ENCODE measurements at regions not wholly inside any gene's neighbourhood (a gene's known extent, or its start where the extent isn't known, plus 50 kb on each side); places are given as distances from the start of the nearest gene placed in this dataset.

DNA sequence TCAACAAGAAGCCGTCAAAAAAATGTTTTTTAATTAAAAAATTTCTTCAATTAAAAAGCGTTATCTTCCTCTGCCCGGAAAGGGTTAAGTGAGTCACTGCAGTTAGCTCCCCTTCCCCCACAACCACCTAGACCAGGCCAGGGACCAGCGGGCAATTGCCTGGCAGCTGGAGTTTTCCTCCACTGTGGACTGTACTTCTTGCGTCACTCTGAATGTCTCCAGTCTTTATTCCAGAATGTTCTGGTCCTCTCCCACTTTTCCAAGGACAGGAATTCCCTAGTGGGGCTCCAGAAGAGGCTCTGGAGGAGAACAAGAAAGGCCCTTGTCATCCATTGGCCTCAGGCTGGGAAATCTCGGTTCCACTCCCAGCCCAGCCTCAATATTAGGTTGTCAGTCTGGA lies 114.0 kb downstream of the C9orf50 start:
- peaks cover 1% of the 10 kb centered on the region for H3K9me3 Mint-ChIP-seq
- H3K4me3 Mint-ChIP-seq, result no peak overlapping the region
- H3K27me3 Mint-ChIP-seq, result peaks cover 11% of the 10 kb centered on the region
- no peak overlapping the region for H3K27ac Mint-ChIP-seq
- DNase-seq (ENCODE audit: low spot score in 2 of 2) (no peak), ATAC-seq (ENCODE audit: low read depth) (no peak)
- H3K4me1 Mint-ChIP-seq, result no peaks in the 10 kb centered on the region
- H3K36me3 Mint-ChIP-seq, result no peaks in the 10 kb centered on the region

DNA sequence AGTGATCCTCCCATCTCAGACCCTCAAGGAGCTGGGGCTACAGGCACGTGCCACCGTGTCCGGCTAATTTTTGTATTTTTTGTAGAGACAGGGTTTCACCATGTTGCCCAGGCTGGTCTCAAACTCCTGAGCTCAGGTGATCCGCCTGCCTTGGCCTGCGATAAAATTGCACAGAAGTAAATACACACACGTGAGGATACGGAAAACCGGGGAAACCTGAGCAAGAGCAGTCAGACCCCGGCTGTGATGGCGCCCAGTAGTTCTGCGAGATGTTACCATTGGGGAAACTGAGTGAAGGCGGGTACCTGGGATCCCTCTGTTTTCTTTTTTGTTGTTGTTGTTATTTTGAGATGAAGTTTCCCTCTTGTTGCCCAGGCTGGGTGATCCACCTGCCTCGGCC lies 114.9 kb downstream of the C9orf50 start:
- H3K4me3 Mint-ChIP-seq, result no peak overlapping the region
- peaks cover 1% of the 10 kb centered on the region for H3K9me3 Mint-ChIP-seq
- ATAC-seq (ENCODE audit: low read depth) (no peak), DNase-seq (ENCODE audit: low spot score in 2 of 2) (no peak)
- H3K27me3 Mint-ChIP-seq, result peaks cover 11% of the 10 kb centered on the region
- H3K36me3 Mint-ChIP-seq, result no peaks in the 10 kb centered on the region
- H3K4me1 Mint-ChIP-seq, result no peaks in the 10 kb centered on the region
- H3K27ac Mint-ChIP-seq, result no peak overlapping the region

GRCh38 chr9:129505270-129505902 lies 115.5 kb downstream of the C9orf50 start:
- Mint-ChIP-seq H3K27ac (no peak overlapping the region), H3K27me3 (peaks cover 9% of the 10 kb centered on the region), H3K4me3 (no peak overlapping the region), H3K9me3 (peaks cover 1% of the 10 kb centered on the region), H3K4me1 (no peaks in the 10 kb centered on the region), H3K36me3 (no peaks in the 10 kb centered on the region)
- DNase-seq (ENCODE audit: low spot score in 2 of 2), result no peak
- ATAC-seq (ENCODE audit: low read depth), result no peak

- H3K9me3 Mint-ChIP-seq, result peaks cover 1% of the 10 kb centered on the region
- no peak overlapping the region for H3K4me3 Mint-ChIP-seq
- DNase-seq (ENCODE audit: low spot score in 2 of 2) (no peak), ATAC-seq (ENCODE audit: low read depth) (no peak)
- H3K36me3 Mint-ChIP-seq, result no peaks in the 10 kb centered on the region
- no peaks in the 10 kb centered on the region for H3K4me1 Mint-ChIP-seq
- H3K27me3 Mint-ChIP-seq, result peaks cover 9% of the 10 kb centered on the region
- H3K27ac Mint-ChIP-seq, result no peak overlapping the region
These were observed 116.5 kb downstream of the C9orf50 start for GRCh38 chr9:129504404-129504803.

DNA sequence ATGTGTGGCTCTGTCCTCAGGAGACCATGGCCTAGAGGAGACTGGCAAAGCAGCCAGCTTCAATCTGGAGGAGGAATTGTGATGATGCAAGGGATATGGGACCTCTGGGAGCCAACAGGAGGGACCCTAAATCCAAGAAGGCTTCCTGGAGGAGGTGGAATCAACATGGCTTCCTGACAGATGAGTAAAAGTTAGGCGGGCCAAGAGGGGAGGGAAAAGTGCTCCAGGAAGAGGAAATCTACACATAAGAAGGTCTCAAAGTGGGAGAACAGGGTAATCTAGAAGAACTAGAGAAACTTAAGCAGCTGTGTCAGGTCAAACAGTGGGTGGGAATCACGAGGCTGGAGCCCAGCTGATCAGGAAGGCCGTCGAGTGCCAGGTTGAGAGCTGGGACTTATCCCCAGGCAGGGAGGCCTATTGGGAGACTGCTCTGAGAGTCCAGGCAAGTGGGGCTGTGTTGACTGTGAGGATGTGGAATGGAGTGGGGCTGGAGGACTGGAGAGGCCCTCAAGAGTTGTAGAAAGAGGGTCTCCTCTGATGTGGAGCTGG lies 119.1 kb downstream of the C9orf50 start:
- ATAC-seq (ENCODE audit: low read depth) (no peak), DNase-seq (ENCODE audit: low spot score in 2 of 2) (no peak)
- peaks cover 2% of the 10 kb centered on the region for H3K4me1 Mint-ChIP-seq
- no peaks in the 10 kb centered on the region for H3K9me3 Mint-ChIP-seq
- H3K4me3 Mint-ChIP-seq, result no peak overlapping the region
- H3K36me3 Mint-ChIP-seq, result no peaks in the 10 kb centered on the region
- peaks cover 6% of the 10 kb centered on the region for H3K27me3 Mint-ChIP-seq
- H3K27ac Mint-ChIP-seq, result no peak overlapping the region

DNA sequence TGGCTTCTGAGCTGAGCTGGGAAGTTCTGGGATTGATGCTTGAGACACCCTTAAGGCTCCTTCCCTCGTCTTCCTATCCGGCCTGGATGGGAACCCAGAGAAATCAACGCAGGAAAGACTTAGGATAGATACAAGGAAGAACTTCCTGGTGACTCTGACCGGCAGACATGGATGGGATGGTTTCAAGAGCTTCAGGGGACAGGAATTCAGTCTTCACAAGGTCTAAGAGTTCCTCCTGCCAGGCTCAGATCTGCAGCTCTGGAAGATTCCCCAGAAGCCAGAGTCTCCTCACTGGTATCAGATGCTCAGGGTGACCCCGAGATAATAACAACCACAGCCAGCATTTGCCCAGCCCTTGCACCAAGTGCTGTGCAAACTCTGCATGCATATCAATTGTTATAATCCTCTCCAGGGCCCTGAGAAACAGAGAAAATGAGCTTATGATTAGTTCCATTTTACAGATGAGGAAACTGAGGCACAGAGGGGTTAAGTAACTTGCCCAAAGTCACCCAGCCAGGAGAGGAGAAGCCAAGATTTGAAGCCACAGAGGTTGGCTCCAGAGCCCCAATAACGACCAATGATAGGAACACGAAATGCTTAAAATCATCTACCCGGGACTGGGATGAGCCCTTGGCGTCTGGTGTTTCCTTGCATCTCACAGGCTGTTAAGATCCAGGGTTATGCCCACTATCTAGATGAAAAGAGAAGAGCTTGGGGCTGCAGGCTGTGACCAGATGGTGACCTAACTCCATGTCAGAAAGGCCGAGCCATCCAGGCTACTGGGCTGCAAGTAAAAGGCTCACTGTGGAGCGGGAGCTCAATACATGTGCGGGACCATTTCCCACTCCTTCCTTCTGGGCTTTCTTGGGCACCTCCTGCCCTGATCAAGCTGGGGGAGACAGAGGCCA lies 119.8 kb downstream of the C9orf50 start:
- H3K27ac Mint-ChIP-seq, result no peak overlapping the region

DNA sequence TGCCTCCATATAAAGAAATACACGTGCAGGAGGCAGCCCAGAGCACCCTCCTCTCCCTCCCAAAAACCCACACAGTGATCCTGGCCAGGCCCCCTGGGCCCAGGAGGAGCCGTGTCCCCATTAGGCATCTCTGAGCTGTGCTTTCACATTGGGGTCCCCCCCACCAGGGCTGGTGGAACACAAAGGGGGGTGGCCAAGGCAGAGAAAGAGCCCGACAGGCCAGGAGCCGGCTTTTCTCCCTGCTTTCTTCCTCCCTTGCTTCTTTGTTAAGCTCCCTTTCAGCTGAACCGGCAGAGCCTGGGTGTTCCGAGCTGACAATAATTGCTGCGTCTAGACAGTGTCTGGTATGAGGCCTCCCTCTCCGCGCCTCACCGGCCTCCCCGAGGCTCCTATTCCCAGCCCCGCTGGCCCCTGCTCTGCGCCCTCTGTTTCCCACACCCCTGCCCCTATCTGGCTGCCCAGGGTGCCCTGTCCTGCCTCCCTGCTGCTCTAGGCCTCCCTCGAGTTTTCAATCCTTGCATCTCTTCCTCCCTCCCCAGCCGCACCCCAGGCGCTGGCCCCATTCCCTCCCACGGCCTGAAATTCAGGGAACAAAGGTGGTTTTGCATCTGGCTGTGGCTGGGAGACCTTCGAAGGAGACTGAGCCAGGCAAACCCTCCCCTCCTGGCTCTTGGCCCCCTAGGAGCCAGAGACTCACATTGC lies 120.6 kb downstream of the C9orf50 start:
- no peak for DNase-seq (ENCODE audit: low spot score in 2 of 2)
- no peak for ATAC-seq (ENCODE audit: low read depth)
- Mint-ChIP-seq H3K36me3 (no peaks in the 10 kb centered on the region), H3K4me1 (peaks cover 4% of the 10 kb centered on the region), H3K27me3 (peaks cover 7% of the 10 kb centered on the region), H3K27ac (no peak overlapping the region), H3K9me3 (no peaks in the 10 kb centered on the region), H3K4me3 (no peak overlapping the region)

More for the DNA sequence above, 119.8 kb downstream of the C9orf50 start:
- no peaks in the 10 kb centered on the region for H3K36me3 Mint-ChIP-seq
- no peaks in the 10 kb centered on the region for H3K9me3 Mint-ChIP-seq
- H3K27me3 Mint-ChIP-seq, result peaks cover 7% of the 10 kb centered on the region
- no peak overlapping the region for H3K4me3 Mint-ChIP-seq
- no peak for ATAC-seq (ENCODE audit: low read depth)
- peaks cover 4% of the 10 kb centered on the region for H3K4me1 Mint-ChIP-seq
- no peak for DNase-seq (ENCODE audit: low spot score in 2 of 2)

- DNase-seq (ENCODE audit: low spot score in 2 of 2), result no peak
- Mint-ChIP-seq H3K36me3 (no peaks in the 10 kb centered on the region), H3K4me1 (peaks cover 4% of the 10 kb centered on the region), H3K27me3 (peaks cover 11% of the 10 kb centered on the region), H3K4me3 (no peak overlapping the region), H3K27ac (no peak overlapping the region), H3K9me3 (no peaks in the 10 kb centered on the region)
- no peak for ATAC-seq (ENCODE audit: low read depth)
These were observed 122.2 kb downstream of the C9orf50 start for GRCh38 chr9:129498451-129499384.

DNA sequence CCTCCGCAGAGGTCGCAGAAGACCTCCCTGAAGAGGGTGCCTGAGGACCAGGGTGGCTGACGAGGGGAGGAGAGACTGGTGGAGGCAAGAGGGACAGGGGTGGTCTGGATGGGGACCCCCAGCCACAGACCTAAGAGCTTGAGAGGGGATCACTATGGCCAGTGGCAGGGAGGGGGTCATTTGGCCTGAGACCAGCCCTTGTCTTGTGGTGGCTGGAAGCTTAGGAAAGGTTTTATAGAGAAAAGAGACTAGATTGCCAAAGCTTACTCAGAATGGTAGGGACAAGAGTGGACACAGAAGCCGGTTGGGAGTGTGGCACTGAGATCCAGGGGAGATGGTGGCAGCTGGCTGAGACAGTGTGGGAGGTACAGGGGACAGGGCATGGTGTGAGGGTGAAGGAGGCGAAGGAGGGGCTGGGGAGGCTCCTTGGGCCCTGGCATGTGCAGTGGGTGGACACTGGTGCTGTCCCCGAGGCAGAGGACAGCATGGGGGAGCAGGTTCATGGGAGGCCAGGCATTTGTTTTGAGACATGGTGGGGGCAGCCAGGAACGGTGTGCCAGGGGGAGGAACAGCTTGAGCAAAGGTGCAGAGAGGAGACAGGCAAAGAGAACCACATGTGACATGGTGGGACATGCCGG lies 123.0 kb downstream of the C9orf50 start:
- Mint-ChIP-seq H3K9me3 (no peaks in the 10 kb centered on the region), H3K4me3 (no peak overlapping the region), H3K27ac (no peak overlapping the region), H3K4me1 (peaks cover 4% of the 10 kb centered on the region), H3K27me3 (peaks cover 16% of the 10 kb centered on the region), H3K36me3 (no peaks in the 10 kb centered on the region)
- DNase-seq (ENCODE audit: low spot score in 2 of 2) (no peak), ATAC-seq (ENCODE audit: low read depth) (no peak)

- Mint-ChIP-seq H3K36me3 (no peaks in the 10 kb centered on the region), H3K4me1 (peaks cover 4% of the 10 kb centered on the region), H3K9me3 (no peaks in the 10 kb centered on the region), H3K4me3 (peak overlapping the region; percentile 50), H3K27me3 (peaks cover 16% of the 10 kb centered on the region), H3K27ac (no peak overlapping the region)
- no peak for DNase-seq (ENCODE audit: low spot score in 2 of 2)
- no peak for ATAC-seq (ENCODE audit: low read depth)
These were observed 123.7 kb downstream of the C9orf50 start for GRCh38 chr9:129497005-129497812.

DNA sequence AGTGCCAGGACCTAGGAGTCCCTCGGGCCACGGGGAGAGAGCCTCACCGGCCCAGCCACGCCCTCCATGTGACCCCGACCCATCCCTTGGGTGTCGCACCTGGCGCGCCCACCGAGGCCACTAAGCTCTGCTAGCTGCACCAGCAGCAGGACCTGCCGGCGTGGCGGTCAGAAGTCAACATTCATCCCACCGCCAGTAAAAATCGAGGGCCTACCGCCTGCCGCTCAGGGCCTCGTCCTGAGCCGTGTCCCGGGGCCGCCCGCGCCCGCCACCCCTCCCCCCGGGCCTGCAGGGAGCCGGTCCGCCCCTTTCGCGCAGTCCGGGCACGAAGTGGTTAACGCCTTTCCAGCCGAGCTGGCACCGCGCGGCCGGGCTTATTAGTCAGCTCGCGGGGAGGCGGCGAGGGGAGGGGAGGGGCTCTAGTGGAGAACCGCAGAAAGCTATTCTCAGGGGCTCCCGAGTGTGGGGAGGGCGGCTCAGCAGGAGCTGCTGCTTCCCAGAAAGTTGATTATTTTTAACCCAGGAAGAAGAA lies 124.4 kb downstream of the C9orf50 start:
- peaks cover 4% of the 10 kb centered on the region for H3K4me1 Mint-ChIP-seq
- H3K4me3 Mint-ChIP-seq, result peak overlapping the region; percentile 58
- H3K9me3 Mint-ChIP-seq, result no peaks in the 10 kb centered on the region
- no peak overlapping the region for H3K27ac Mint-ChIP-seq
- DNase-seq (ENCODE audit: low spot score in 2 of 2), result no peak
- H3K27me3 Mint-ChIP-seq, result peaks cover 19% of the 10 kb centered on the region
- no peaks in the 10 kb centered on the region for H3K36me3 Mint-ChIP-seq
- ATAC-seq (ENCODE audit: low read depth), result peak; percentile 64

Measured in memory B cell (primary cell).